DMS 273 treated with DMSO at 0.1 percent for 48 hours (cell line): ENCODE measurements at regions not wholly inside any gene's neighbourhood (a gene's known extent, or its start where the extent isn't known, plus 50 kb on each side); places are given as distances from the start of the nearest gene placed in this dataset.

Experiments
- DNase-seq: peaks from one replicate; lab custom pipeline; 2025; lab: John Stamatoyannopoulos, UW

DNA sequence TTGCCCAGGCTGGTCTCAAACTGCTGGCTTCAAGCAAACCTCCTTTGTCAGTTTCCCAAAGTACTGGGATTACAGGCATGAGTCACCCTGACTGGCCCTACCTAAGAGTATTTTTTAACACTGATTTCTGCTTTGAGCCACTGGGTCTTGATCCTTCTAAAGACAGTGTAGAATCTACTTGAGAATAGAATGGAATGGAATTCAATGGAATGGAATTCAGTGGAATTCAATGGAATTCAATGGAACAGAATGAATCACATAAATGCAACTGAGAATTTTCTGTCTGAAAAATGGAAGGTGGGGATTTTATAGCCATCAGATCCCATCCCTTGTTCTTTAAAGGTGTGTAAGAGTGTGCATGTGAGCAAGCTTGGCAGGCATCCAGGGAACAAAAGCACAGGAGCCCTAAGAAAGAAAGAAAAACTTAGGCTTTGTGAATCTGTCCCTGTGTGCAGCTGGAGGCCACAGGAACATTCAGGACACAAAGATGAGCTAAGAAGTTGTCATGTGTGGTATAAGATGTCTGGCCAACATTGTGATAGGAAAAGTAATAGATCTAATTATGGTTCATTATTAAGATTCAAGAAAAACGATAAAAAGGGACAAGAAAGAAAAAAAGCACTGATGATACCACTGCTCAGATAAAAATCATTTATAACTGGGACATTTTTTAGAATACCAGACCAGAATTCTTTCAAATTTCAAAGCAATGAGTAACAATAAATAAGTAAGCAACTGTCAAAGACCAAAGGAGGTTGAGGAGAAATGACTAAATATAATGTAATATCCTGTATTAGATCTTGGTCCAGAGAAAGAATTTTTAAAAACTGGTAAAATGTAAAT, 681.0 kb upstream of the GJE1 start:
- DNase-seq, result no peak

DNA sequence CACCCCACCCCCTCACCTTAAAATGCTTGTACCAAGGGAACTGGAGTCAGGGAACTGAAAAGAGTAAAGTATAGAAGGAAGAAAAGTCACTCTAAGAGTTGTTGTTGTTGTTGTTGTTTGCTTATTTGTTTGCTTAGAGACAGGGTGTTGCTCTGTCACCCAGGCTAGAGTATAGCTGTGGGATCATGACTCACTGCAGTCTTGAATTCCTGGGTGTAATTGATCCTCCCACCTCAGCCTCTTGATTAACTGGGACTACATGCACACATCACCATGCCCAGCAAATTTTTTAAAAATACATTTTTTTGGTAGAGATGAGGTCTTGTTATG, 681.6 kb upstream of the GJE1 start:
- DNase-seq, result no peak

DNA sequence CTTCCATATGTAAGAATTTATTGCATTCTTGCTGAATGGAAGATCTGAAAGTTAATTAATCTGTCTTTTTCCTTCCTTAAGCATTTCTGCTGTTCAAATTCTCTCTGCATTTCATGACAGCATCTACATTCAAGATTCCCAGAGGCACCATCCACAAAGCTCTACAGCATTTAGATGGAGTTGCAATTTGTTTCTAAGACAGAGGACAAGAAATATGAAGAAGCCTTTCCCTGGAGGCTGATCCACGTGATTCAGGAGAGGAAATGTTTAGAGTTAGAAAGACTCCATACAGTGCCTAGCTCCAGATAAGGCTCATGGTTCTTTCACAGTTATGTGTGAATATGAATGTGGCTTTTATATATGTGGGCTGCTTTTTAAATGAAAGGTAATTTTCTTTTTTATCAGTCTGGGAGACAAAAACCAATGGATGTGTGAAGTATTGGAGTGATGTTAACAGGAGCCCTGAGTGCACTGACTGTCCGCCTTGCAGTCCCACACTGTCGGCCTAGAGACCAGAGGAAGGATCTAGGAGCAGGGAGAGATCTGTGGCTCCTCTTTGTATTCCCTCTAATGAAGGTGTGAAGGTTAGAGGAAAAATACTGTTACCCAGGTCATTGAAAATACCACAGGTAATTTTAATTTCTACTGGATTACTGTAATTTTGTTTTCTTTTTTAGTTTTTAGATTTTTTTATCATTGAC, 686.6 kb upstream of the GJE1 start:
- no peak for DNase-seq

DNA sequence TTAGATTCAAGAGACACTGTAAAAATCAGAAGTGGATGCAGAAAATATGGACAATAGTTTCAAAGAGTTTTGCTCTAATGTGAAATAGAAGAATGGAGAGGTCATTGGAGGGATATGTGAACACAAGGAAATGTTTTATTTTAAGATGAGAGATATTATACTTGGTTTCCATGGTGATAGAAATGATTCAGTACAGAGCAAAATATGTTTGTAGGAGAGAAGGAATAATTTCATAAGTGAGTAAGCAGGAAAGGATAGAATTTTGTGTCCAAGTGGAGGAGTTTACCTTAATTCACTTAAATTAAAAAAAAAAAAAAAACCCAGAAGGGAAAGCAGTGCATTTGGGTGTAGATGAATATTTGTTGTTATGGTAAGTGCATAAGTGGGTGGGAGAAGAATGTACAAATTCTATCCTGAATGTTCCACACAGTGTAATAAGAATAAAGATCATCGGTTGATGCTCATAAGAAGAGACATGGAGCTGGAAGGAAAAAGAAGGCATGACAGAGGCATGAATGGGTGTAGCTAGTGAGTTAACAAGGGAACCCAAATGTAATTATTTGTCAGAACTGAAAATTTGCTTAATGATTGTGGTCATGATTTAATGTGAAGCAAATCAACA, 688.9 kb upstream of the GJE1 start:
- DNase-seq, result no peak

DNA sequence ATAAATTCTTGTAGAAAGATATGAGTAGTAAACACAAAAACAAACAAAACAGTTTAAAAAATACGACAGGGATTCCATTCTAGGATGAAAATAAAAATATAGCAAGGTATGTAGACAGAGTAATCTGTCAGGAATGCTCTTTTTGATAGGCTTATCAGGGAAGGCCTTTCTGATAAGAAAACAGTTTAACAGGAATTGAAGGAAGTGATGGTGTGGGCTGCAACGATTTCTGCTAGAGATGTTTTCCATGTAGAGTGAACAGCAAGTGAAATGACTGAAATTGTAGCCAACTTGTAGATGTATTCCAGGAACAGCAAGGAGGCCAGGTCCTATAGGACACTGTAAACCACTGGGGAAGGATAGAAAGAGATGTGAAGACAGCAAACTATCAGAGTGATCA, 689.7 kb upstream of the GJE1 start:
- DNase-seq, result no peak

DNA sequence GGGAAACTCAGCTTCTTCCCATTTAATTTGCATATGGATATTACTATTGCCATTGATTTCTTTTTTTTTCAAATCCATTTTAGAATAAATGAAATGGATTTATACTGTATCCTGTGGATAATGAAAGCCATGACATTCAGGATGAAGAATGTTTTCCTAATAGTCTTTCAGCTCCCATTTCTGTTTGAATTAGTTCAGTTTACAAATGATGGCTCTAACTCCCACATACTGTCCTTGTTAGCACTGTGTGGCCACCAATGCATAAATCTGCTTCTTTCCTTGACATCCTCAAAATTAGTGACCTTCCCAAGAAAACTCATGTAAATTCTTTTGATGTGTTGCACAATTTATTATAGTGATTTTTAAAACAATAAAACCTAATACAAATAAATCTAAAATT, 693.2 kb upstream of the GJE1 start:
- DNase-seq, result no peak

DNA sequence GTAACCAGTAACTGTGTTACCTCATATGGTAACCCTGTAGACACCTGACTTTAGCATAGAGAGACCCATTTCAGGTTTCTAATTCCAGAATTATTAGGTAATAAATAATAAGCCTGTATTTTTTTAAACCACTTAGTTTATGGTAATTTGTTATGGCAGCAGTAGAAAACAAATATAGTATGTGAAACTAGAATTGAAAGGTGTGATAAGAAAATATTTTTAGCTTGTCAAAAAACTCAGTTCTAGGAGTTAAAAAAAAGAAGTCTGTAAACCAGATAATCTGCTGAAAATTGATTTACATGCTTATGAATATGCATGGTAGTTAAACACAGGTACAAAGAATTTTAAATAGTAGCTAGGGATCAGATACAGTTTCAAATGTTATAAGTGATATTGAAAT, 695.0 kb upstream of the GJE1 start:
- no peak for DNase-seq

DNA sequence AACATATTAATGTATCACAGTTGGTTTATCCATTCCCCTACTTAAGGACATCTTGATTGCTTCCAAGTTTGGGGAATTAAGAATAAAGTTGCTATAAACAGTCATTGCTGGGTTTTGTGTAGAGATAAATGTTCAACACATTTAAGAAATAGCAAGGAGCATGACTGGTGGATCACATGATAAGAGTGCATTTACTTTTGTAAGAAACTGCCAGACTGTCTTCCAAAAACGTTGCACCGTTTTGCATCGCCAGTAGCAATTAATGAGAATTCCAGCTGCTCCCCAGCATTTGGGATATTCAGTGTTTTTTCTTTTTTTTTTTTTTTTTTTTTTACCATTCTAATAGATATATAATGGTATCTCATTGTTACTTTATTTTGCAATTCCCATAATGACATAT, 695.7 kb upstream of the GJE1 start:
- DNase-seq, result no peak

DNA sequence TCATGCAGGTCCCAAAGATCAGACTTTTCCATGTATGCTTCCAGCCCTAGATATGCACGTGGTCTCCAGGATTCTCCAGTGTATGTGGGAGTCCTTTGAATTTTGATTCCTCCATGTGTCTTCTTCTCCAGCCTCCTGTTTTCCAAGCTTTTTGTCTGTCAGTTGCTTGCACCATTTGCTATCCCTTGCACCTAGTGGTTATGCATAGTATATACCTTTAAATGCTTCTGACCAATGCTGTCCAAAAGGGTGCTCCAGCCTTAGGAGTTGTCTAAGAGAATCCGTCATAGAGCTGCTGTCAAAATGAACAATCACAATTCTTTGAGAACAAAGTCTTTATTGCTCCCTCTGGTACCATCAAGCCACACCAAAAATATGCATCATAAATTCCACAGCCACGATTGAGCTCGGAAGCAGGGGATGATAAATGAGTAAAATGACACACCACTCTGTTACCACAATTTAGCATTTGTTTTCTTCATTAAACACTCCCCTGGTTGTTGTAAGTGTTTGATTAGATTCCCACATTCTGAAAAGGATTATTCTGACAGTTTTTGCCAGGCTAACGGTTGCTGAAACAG, 706.2 kb upstream of the GJE1 start:
- DNase-seq, result no peak

DNA sequence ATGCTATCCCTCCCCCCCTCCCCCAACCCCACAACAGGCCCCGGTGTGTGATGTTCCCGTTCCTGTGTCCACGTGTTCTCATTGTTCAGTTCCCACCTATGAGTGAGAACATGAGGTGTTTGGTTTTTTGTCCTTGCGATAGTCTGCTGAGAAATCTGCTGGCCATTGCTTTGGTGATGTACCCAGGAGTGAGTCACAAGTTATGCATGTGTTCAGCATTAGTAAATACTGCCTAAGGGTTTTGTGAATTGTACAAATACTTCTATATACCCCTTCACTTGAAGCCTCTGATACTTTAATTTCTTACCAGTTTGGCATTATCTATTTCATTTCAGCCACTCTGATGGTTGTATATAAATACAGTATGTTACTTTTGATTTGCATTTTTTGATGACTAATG, 711.3 kb upstream of the GJE1 start:
- DNase-seq, result no peak

DNA sequence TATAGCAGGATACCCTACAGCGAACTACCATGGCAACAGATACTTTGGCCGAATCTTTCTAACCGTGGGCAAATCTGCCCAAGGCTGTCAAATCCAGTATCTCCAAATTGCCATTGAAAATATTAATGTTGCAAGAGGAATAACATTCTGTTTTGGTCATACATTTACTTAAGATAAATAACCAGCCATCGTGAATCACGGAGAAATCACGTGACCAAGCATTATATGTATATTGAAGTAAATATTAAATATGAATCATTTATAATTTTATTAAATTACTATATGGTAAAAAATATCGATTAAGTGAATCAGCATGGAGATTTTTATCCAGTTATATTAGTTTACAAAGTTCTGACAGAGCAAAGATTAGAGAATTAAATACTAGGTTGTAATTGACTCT, 714.6 kb upstream of the GJE1 start:
- no peak for DNase-seq

DNA sequence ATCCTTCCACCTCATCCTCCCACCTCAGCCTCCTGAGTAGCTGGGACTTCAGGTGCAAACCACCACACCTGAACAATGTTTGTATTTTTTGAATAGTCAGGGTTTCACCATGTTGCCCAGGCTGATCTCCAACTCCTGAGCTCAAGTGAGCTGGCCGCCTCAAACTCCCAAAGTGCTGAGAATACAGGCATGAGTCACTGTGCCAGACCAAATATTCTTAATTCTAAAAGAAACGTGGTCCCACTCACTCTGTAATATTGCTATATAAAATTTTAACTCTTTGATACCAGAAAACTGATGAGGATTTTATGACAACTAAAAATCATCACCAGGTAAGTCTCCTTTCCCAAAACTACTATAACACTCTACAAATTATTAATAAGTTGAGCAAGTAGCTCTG, 716.8 kb upstream of the GJE1 start:
- no peak for DNase-seq

DNA sequence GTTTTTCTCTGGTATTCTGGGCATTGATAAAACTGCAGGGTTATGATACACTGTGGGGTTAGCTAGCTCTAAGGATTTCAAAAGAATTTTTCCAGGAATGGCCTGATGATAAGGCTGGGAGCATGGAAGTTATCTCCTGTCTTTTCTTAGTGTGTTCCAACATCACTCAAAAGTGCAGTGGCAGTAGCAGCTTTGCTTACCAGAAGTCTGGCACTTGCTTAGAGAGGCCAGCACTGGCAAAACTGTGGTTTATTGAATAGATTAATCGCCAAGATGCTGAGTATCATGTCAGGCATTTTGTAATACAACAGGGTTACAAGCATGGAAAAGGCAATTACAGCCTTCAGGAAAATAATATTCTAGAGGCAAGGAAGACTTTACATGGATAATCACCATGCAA, 719.5 kb upstream of the GJE1 start:
- no peak for DNase-seq

DNA sequence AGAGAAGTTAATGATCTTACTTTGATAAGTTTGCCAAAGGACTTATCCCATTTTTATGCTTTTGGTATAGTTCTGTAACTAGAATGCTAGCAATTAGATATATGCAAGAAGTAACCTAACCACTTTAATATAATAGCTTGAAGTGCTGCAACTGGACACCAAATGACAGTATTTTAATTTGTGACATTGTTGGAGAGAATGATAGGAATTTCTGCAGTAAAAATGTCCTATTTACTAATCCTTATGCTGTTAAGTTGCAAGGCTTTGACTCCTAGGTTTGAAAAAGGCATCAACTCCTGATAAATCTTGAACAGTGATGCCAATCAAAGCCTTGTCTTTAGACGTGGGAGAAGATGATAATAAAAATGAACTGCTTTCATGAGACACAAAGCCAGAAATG, 726.0 kb upstream of the GJE1 start:
- no peak for DNase-seq

DNA sequence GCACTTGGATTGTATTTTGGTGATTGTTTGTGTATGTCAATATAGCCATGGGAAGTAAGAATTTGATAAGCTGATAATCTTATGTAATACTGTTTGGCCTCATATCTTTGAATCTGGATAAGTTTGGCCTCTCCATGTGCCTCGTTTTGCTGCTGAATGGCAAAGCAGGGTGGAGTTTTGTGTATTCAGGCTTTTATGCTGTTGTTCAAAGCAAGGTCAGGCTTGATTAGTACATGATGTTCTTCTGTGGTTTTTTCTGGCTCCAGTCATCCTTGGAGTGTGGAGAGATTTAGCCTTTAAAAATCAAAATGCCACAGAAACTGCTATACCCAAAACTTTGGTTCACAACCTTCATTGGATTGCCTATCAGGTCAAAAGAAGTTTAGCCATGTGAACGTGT, 728.9 kb upstream of the GJE1 start:
- no peak for DNase-seq

DNA sequence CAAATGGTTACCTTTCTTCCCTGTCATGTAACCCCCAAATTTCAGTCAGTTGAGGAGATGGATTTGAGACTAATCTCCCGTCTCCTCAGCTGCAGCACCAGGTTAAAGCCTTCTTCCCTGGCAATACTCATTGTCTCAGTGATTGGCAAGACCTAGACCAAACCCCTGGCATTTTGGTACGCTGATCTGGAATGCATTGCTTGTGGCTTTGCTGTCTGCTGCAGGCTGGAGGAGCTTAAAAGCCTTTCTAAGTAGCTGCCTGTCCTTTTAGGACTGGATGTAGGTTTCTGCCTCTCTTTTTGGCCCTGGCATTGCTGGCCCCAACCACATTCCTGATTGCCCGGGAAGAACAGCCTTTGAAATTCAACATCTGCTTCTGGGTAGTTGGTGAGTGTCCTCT, 729.6 kb upstream of the GJE1 start:
- DNase-seq, result no peak

DNA sequence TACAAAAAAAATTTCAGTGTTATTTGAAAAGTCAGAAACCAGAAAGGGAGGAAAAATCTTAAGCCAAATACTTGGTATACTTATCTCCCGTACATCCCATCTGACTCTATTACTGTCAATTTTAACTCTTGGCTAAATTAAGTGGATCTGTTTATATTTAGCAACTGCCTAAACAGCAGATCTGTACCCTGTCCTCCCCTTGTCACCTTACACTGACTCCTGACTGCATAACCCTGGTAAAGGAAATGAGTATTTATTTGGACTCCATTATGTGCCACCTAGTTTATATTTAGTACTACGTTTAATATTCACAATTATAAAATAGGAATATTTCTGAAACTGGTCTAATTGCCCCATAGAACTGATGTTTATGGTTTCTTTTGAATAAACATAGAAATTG, 730.2 kb upstream of the GJE1 start:
- no peak for DNase-seq

DNA sequence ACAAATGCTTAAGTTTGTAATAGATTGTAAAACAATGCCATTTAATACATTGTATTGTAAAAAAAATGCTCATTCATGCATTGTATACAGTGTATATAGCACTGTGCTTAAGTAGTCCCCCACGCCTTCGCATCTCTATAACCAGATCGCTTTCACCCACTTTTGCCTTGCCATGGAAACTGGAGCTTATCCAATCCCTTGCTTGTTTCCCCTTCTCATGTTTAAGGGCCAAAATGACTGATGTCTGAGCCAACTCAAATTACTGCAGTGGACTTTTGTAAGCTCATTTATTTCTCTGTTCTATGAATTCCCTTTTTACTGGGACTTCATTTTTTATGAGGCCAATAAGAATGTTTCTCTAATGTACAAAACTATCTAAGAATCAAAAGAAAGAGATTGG, 730.9 kb upstream of the GJE1 start:
- no peak for DNase-seq

DNA sequence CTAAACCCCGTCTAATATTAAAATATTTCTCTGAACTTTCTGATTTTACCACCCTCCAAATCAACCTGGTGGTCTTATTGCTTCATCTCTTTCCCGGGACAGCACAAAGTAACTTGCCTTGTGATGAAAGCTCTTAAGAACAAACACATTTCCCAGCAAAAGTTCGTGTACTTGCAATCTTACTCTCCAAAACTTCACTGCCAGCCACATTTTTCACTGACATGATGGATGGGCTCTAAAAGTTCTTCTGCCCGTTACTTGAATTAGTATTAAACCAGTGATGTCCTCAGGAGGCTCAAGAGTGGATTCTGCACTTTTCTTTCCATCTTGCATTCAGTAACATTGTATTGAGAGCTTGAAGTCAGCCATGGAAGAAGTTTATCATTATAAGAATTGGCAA, 731.6 kb upstream of the GJE1 start:
- DNase-seq, result no peak

DNA sequence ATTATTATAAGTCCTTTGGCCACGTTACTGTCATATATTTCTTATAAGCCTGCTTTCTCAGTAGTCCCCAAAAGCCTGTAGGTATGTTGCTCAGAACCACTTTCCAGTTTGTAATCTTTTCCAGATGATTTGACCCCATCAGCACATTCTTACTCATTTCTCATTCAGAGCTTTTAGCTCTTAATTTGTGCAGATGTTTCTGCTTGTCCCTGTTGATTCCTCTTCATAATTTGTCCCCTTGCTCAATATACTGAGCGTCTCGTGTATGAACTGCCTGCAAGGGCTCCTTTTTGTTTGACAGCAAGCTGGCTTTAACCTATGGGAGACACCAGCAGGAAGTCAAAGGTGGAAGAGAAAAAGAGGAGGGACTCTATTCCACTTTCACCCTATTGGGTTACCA, 733.8 kb upstream of the GJE1 start:
- no peak for DNase-seq

DNA sequence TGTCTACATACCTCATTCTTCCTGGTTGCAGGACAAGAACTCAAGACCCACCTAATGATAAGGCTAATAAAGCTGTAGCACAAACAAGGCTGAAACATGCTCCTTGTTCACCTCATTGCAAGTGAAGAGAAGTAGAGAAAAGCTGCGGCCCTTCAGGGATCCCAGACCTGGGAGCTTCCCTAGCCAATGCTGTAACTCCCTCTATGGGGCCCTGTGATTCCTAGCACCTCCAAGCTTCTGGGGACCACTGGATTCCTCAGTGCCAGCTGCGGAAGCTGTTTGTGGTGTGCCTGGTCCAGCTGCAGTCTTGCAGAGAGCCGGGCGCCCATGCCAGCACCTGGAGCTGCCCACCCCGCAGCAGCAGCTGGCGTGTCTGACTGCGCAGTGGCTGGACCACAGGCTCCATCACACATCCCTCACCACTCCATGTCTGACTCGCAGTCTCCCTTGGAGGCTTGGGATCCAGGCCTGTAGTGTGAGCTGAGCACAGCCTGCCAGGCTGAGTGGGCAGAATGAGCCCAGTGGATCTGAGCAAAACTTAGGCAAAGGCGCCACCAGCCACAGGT, 737.2 kb upstream of the GJE1 start:
- DNase-seq, result no peak

DNA sequence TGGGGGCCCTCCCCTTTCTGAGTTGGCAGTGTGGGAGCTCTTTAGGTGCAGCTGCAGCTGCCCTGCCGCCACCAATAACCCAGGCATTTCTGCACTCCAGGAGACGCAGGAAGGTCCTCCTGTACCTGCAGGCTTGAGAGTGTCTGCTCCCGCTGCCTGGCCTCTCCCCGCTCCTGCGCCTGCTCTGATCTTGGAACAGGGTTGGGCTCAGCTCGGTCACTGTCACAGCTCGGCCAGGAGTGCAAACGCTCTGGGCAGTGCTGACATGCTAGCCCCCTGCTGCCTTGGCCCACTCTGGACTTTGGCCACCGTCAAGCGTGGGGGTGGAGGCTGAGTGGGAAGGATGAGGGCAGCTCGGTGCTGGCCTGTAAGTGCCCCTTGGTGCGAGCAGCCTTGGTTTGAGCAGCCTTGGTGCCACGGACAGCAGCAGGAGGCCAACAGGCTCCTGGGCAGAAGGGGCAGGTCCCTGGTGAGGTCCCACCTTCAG, 738.1 kb upstream of the GJE1 start:
- DNase-seq, result no peak

DNA sequence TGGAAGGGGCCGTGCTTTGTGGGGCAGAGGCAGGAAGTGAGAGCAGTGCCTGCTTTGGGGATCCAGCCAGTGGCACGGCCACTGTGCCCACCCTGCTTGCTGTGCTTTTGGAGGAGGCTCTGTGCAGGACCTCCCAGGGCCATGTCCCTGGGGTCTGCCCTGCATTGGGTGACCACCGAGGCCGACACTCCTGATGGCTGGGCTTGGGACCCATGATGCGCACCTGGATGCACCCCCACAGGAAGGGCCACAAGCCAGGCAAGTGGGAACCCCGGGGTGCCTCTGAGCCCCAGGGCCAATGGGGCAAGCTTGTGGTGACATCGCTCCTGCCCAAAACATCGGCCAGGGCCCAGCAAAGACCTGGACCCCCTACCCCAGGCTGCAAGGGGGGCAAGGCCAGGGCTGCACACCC, 738.6 kb upstream of the GJE1 start:
- no peak for DNase-seq
